ENCODE measurements at regions not wholly inside any gene's neighbourhood (a gene's known extent, or its start where the extent isn't known, plus 50 kb on each side); places are given as distances from the start of the nearest gene placed in this dataset.
A peak's percentile ranks its signal among the peaks of the same experiment; 100 is the strongest.

- no peaks in the 10 kb centered on the region for H3K4me1 Mint-ChIP-seq
- no peaks in the 10 kb centered on the region for H3K27me3 Mint-ChIP-seq
- no peaks in the 10 kb centered on the region for H3K9me3 Mint-ChIP-seq
These were observed 182.8 kb upstream of the C1QTNF7 start for GRCh38 chr4:15245006-15245530.

GRCh38 chr4:15250021-15250441 lies 177.8 kb upstream of the C1QTNF7 start:
- H3K27me3 Mint-ChIP-seq, result no peaks in the 10 kb centered on the region
- no peak for ATAC-seq (ENCODE audit: low read depth)
- no peaks in the 10 kb centered on the region for H3K9me3 Mint-ChIP-seq
- H3K4me3 Mint-ChIP-seq, result no peak overlapping the region
- no peak for DNase-seq (ENCODE audit: low spot score in 2 of 2)
- no peak overlapping the region for H3K27ac Mint-ChIP-seq
- no peaks in the 10 kb centered on the region for H3K36me3 Mint-ChIP-seq
- H3K4me1 Mint-ChIP-seq, result peaks cover 5% of the 10 kb centered on the region

More at GRCh38 chr4:15245006-15245530, 182.8 kb upstream of the C1QTNF7 start:
- ATAC-seq (ENCODE audit: low read depth) (no peak), DNase-seq (ENCODE audit: low spot score in 2 of 2) (no peak)
- no peaks in the 10 kb centered on the region for H3K36me3 Mint-ChIP-seq
- no peak overlapping the region for H3K27ac Mint-ChIP-seq
- H3K4me3 Mint-ChIP-seq, result no peak overlapping the region

GRCh38 chr4:15253349-15253748 lies 174.5 kb upstream of the C1QTNF7 start:
- Mint-ChIP-seq H3K27ac (peak overlapping the region; percentile 15), H3K4me3 (no peak overlapping the region), H3K4me1 (peaks cover 8% of the 10 kb centered on the region), H3K36me3 (no peaks in the 10 kb centered on the region), H3K9me3 (peaks cover 2% of the 10 kb centered on the region), H3K27me3 (peaks cover 4% of the 10 kb centered on the region)
- ATAC-seq (ENCODE audit: low read depth), result peak; percentile 91
- peak in 1 of 2 donors; percentile 8 for DNase-seq (ENCODE audit: low spot score in 2 of 2)

DNA sequence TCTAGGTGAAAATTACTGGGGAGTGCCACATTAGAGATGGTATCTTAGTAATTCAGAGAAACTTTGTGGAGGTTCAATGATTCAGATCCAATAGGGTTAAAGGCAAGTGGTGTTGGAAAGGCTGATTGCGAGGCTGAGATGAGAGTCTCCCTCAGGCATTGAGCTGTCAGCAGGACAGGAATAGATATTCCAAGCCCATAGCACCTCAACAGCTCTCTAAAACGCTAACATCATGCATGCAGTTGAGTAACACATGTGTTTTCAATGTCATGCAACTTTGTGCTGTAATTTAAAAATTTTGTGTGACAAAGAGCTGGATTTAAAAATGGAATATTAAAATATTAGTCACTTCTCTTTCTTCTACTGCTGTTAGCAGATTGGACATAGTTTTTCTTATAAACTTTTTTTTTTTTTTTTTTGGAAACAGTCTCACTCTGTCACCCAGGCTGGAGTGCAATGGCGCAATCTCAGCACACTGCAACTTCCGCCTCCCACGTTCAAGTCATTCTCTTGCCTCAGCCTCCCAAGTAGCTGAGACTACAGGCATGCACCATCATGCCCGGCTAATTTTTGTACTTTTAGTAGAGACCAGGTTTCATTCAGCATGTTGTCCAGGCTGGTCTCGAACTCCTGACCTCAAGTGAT lies 173.5 kb upstream of the C1QTNF7 start:
- peaks cover 8% of the 10 kb centered on the region for H3K4me1 Mint-ChIP-seq
- no peak for ATAC-seq (ENCODE audit: low read depth)
- no peaks in the 10 kb centered on the region for H3K36me3 Mint-ChIP-seq
- no peak for DNase-seq (ENCODE audit: low spot score in 2 of 2)
- peaks cover 2% of the 10 kb centered on the region for H3K9me3 Mint-ChIP-seq
- H3K27ac Mint-ChIP-seq, result no peak overlapping the region
- no peak overlapping the region for H3K4me3 Mint-ChIP-seq
- peaks cover 6% of the 10 kb centered on the region for H3K27me3 Mint-ChIP-seq

- peaks cover 8% of the 10 kb centered on the region for H3K4me1 Mint-ChIP-seq
These were observed 172.3 kb upstream of the C1QTNF7 start for GRCh38 chr4:15255537-15255936.

DNA sequence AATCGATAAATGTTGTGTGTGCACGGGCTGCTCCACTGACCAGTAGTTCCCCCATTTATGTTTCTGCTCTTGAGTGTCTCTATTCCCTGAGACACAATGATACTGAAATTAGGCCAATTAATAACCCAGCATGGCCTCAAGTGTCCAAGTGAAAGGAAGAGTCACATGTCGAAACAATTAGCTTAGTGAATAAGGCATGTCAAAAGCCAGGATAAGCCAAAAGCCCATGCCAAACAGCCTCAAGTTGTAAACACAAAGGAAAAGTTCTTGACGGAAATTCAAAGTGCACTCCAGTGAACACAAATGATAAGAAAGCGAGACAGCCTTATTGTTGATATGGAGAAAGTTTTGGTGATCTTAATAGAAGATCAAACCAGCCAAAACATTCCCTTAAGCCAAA lies 167.1 kb upstream of the C1QTNF7 start:
- H3K36me3 Mint-ChIP-seq, result peaks cover 2% of the 10 kb centered on the region
- DNase-seq (ENCODE audit: low spot score in 2 of 2), result no peak
- H3K27me3 Mint-ChIP-seq, result peaks cover 6% of the 10 kb centered on the region
- peaks cover 5% of the 10 kb centered on the region for H3K9me3 Mint-ChIP-seq
- ATAC-seq (ENCODE audit: low read depth), result no peak
- no peak overlapping the region for H3K27ac Mint-ChIP-seq
- H3K4me3 Mint-ChIP-seq, result no peak overlapping the region
- H3K4me1 Mint-ChIP-seq, result peaks cover 3% of the 10 kb centered on the region

More at GRCh38 chr4:15255537-15255936, 172.3 kb upstream of the C1QTNF7 start:
- H3K9me3 Mint-ChIP-seq, result peaks cover 2% of the 10 kb centered on the region
- no peak overlapping the region for H3K4me3 Mint-ChIP-seq
- ATAC-seq (ENCODE audit: low read depth) (no peak), DNase-seq (ENCODE audit: low spot score in 2 of 2) (no peak)
- H3K27ac Mint-ChIP-seq, result no peak overlapping the region
- H3K36me3 Mint-ChIP-seq, result no peaks in the 10 kb centered on the region
- peaks cover 6% of the 10 kb centered on the region for H3K27me3 Mint-ChIP-seq

- Mint-ChIP-seq H3K27ac (no peak overlapping the region), H3K36me3 (peaks cover 2% of the 10 kb centered on the region), H3K4me1 (no peaks in the 10 kb centered on the region), H3K4me3 (no peak overlapping the region), H3K27me3 (peaks cover 2% of the 10 kb centered on the region), H3K9me3 (peaks cover 5% of the 10 kb centered on the region)
- no peak for ATAC-seq (ENCODE audit: low read depth)
- DNase-seq (ENCODE audit: low spot score in 2 of 2), result no peak
These were observed 165.4 kb upstream of the C1QTNF7 start for GRCh38 chr4:15262396-15262795.

DNA sequence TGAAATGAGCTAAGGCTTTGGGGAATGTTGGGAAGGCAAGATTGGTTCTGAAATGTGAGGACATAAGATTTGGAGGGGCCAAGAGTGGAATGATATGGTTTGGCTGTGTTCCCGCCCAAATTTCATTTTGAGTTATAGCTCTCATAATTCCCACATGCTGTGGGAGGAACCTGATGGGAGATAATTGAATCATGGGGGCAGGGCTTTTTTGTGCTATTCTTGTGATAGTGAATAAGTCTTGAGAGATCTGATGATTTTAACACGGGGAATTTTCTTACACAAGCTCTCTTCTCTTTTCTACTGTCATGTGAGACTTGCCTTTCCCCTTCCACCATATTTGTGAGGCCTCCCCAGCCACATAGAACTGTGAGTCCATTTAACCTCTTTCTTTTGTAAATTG lies 157.6 kb upstream of the C1QTNF7 start:
- DNase-seq (ENCODE audit: low spot score in 2 of 2) (no peak), ATAC-seq (ENCODE audit: low read depth) (no peak)
- Mint-ChIP-seq H3K27me3 (peaks cover 5% of the 10 kb centered on the region), H3K9me3 (peaks cover 17% of the 10 kb centered on the region), H3K27ac (no peak overlapping the region), H3K36me3 (peaks cover 4% of the 10 kb centered on the region), H3K4me1 (no peaks in the 10 kb centered on the region), H3K4me3 (no peak overlapping the region)

- DNase-seq (ENCODE audit: low spot score in 2 of 2) (no peak), ATAC-seq (ENCODE audit: low read depth) (no peak)
- Mint-ChIP-seq H3K27ac (no peak overlapping the region), H3K27me3 (no peaks in the 10 kb centered on the region), H3K9me3 (peaks cover 2% of the 10 kb centered on the region), H3K4me3 (no peak overlapping the region), H3K36me3 (no peaks in the 10 kb centered on the region), H3K4me1 (peaks cover 2% of the 10 kb centered on the region)
These were observed 141.8 kb upstream of the C1QTNF7 start for GRCh38 chr4:15286041-15286440.

GRCh38 chr4:15291122-15291521 lies 136.7 kb upstream of the C1QTNF7 start:
- DNase-seq (ENCODE audit: low spot score in 2 of 2) (no peak), ATAC-seq (ENCODE audit: low read depth) (no peak)
- H3K9me3 Mint-ChIP-seq, result no peaks in the 10 kb centered on the region
- H3K27ac Mint-ChIP-seq, result no peak overlapping the region
- H3K27me3 Mint-ChIP-seq, result no peaks in the 10 kb centered on the region
- no peaks in the 10 kb centered on the region for H3K36me3 Mint-ChIP-seq
- H3K4me3 Mint-ChIP-seq, result no peak overlapping the region
- peaks cover 2% of the 10 kb centered on the region for H3K4me1 Mint-ChIP-seq

DNA sequence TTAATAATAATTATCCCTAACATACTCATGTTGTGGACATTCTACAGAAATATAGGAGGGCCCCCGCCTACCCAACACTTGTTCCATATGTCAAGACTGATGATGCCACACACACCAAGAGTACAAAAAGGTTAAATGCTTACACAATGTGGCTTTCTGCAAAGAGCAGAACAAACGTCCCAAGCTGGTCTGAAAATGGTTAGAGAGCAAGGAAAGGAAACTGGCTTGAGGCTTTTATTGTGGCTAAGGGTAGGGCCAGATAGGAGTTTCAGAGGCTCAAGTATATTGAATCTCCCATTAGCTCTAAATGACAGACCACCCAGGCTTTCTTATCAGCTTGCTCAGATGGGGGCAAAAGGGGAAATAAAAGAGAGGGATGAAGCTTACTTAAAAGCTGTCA lies 134.1 kb upstream of the C1QTNF7 start:
- ATAC-seq (ENCODE audit: low read depth), result no peak
- no peaks in the 10 kb centered on the region for H3K36me3 Mint-ChIP-seq
- H3K27me3 Mint-ChIP-seq, result peaks cover 2% of the 10 kb centered on the region
- H3K4me3 Mint-ChIP-seq, result no peak overlapping the region
- DNase-seq (ENCODE audit: low spot score in 2 of 2), result no peak
- H3K4me1 Mint-ChIP-seq, result peaks cover 2% of the 10 kb centered on the region
- no peak overlapping the region for H3K27ac Mint-ChIP-seq
- H3K9me3 Mint-ChIP-seq, result no peaks in the 10 kb centered on the region

GRCh38 chr4:15294202-15294601 lies 133.6 kb upstream of the C1QTNF7 start:
- DNase-seq (ENCODE audit: low spot score in 2 of 2) (no peak), ATAC-seq (ENCODE audit: low read depth) (no peak)
- no peak overlapping the region for H3K27ac Mint-ChIP-seq
- H3K9me3 Mint-ChIP-seq, result no peaks in the 10 kb centered on the region
- no peaks in the 10 kb centered on the region for H3K4me1 Mint-ChIP-seq
- peaks cover 2% of the 10 kb centered on the region for H3K27me3 Mint-ChIP-seq
- no peaks in the 10 kb centered on the region for H3K36me3 Mint-ChIP-seq
- H3K4me3 Mint-ChIP-seq, result no peak overlapping the region

DNA sequence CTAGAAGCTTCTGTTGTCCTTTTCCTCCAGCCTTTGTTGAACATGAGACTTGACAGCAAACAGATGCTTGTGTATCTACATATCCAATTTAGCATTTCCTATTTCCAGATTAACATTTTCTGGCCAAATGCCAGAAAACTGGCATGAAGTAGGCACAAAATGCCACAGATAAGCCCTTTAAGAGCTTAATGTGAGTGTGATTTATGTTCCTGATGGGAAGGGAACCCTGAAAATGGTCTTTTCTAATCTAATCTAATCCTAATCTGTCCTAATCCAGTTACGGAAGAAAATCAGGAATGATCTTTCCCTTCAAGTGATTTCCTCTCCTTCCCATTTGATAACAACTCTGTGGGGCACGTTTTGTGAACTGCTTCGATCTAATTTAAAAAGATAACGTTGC lies 133.0 kb upstream of the C1QTNF7 start:
- no peak overlapping the region for H3K27ac Mint-ChIP-seq
- no peaks in the 10 kb centered on the region for H3K4me1 Mint-ChIP-seq
- H3K9me3 Mint-ChIP-seq, result no peaks in the 10 kb centered on the region
- no peak for ATAC-seq (ENCODE audit: low read depth)
- no peak for DNase-seq (ENCODE audit: low spot score in 2 of 2)
- H3K36me3 Mint-ChIP-seq, result no peaks in the 10 kb centered on the region
- H3K4me3 Mint-ChIP-seq, result no peak overlapping the region
- peaks cover 2% of the 10 kb centered on the region for H3K27me3 Mint-ChIP-seq

- DNase-seq (ENCODE audit: low spot score in 2 of 2) (no peak), ATAC-seq (ENCODE audit: low read depth) (no peak)
- Mint-ChIP-seq H3K27ac (no peak overlapping the region), H3K9me3 (no peaks in the 10 kb centered on the region), H3K36me3 (no peaks in the 10 kb centered on the region), H3K4me1 (no peaks in the 10 kb centered on the region), H3K27me3 (peaks cover 2% of the 10 kb centered on the region), H3K4me3 (no peak overlapping the region)
These were observed 132.2 kb upstream of the C1QTNF7 start for GRCh38 chr4:15295421-15296162.
